ENCODE measurements at regions not wholly inside any gene's neighbourhood (a gene's known extent, or its start where the extent isn't known, plus 50 kb on each side); places are given as distances from the start of the nearest gene placed in this dataset.

DNA sequence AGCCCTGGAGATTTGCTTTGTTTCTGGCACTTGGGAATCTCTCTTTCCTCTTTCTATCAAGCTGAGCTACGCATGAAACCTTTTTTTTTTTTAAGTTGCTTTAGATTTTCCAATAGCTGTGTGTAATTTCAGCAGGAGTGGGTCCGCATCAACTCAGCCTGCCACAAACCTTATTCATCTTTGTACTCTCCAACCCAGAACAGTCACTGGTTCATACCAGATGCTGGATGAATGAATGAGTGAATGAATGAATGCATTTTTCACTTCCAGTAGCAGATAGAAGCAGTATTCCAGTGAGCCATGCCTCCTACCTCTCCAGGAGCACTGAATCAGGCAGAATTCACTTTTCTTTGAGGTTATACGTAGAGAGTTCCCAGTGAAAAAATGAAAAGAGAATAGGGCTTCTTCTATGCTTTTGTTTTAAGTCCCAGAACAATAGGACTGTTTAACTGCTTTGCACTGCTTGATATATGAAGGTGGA, 221.1 kb downstream of the TM9SF2 start:
- Histone ChIP-seq H3K4me3 (ENCODE audit: low read depth, low read length) (no peak overlapping the region), H3K27ac (ENCODE audit: insufficient read depth, low read length, poor library complexity, severe bottlenecking) (no peak overlapping the region), H3K9me3 (ENCODE audit: control insufficient read depth in 2 of 2, low read length in 2 of 2) (no peaks in the 10 kb centered on the region), H3K27me3 (ENCODE audit: control insufficient read depth, insufficient read depth, low read length) (no peaks in the 10 kb centered on the region), H3K36me3 (ENCODE audit: control insufficient read depth, insufficient read depth, low read length) (no peaks in the 10 kb centered on the region), H3K4me1 (ENCODE audit: control insufficient read depth, insufficient read depth, low read length, poor library complexity, severe bottlenecking) (no peaks in the 10 kb centered on the region)
- DNase-seq (no peak), ATAC-seq (ENCODE audit: low read depth in 2 of 2) (no peak)
- Mint-ChIP-seq H3K4me3 (no peak overlapping the region), H3K4me1 (peaks cover 0 to 15% (median 5%) of the 10 kb centered on the region in 4 donors), H3K27ac (peak overlapping the region in 1 of 3 donors; percentile 48), H3K36me3 (peaks cover 10% of the 10 kb centered on the region), H3K9me3 (no peaks in the 10 kb centered on the region), H3K27me3 (no peaks in the 10 kb centered on the region)

DNA sequence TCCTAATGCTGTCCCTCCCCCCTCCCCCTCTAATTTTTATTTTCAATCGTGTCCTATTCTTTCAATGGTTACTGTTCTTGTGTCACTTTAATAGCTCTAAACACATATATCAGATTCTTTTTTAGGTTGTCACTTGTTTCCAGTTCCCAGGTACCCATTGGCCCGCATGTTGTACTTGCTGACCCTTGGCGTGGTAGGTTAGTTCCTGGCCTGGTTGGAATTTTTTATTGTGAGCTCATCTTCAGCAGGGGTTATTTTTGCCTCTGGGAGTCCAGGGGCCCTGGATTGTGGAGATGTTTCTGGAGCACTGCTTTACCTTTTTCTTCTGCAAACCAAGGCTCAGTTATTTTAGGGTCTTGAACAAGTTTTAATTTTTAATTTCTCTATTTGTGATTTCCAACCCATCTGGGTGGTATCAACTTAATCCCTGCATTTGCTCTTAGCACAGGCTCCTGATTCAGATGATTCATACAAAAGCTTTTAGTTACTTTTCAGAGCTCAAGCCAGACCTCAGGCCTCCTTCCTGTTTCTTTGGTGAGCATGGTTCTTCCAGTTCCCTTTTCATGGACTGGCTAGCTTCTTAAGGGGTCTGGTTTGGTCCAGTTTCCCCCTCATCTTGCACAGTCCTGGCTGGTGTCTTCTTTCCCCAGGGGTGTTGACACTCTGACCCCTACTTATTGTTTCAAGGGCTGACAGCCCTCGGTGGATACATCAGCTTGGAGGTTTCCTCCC, 220.5 kb downstream of the TM9SF2 start:
- Histone ChIP-seq H3K36me3 (ENCODE audit: control insufficient read depth, insufficient read depth, low read length) (no peaks in the 10 kb centered on the region), H3K27me3 (ENCODE audit: control insufficient read depth, insufficient read depth, low read length) (no peaks in the 10 kb centered on the region), H3K9me3 (ENCODE audit: control insufficient read depth in 2 of 2, low read length in 2 of 2) (no peaks in the 10 kb centered on the region), H3K27ac (ENCODE audit: insufficient read depth, low read length, poor library complexity, severe bottlenecking) (no peak overlapping the region), H3K4me3 (ENCODE audit: low read depth, low read length) (no peak overlapping the region), H3K4me1 (ENCODE audit: control insufficient read depth, insufficient read depth, low read length, poor library complexity, severe bottlenecking) (no peaks in the 10 kb centered on the region)
- Mint-ChIP-seq H3K9me3 (no peaks in the 10 kb centered on the region), H3K36me3 (peaks cover 10% of the 10 kb centered on the region), H3K4me1 (peaks cover 0 to 15% (median 5%) of the 10 kb centered on the region in 4 donors), H3K4me3 (no peak overlapping the region), H3K27ac (no peak overlapping the region), H3K27me3 (no peaks in the 10 kb centered on the region)
- no peak for DNase-seq
- ATAC-seq (ENCODE audit: low read depth in 2 of 2): no peak

DNA sequence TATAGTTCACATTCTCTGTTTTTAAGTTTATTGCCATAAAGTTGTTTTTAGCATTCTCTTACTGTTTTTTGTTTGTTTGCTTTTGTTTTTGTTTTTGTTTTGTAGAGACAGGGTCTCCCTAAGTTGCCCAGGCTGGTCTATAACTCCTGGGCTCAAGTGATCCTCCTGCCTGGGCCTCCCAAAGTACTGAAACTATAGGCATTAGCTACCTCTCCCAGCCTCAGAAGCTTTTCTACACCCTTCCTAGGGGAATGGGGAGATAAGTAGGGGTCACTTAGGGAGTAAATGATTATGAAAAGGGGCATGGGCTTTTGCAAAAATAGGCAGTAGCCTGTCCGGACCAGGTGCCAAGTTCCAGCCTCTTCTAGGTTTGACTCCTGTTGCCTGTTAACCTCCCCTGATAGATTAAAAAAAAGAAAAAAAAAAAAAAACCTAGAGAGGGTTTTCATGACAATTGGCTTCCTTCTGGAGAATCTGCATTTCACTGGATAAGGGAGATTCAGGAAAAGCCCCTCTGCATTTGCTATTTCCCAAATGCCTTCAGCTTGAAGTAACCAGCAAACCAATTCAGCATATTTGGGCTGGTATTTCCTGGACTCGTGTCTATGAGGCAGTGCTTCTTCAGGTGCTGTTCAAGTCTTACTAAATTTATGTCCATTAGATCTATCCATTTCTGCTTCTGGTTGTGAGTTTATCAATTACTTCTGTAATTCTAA, 216.8 kb downstream of the TM9SF2 start:
- no peaks in the 10 kb centered on the region for H3K9me3 ChIP-seq (ENCODE audit: control insufficient read depth in 2 of 2, low read length in 2 of 2)
- Mint-ChIP-seq H3K4me3 (no peak overlapping the region), H3K27me3 (no peaks in the 10 kb centered on the region), H3K9me3 (no peaks in the 10 kb centered on the region), H3K27ac (no peak overlapping the region), H3K36me3 (peaks cover 3% of the 10 kb centered on the region), H3K4me1 (peaks cover 2 to 11% (median 4%) of the 10 kb centered on the region in 4 donors)
- no peaks in the 10 kb centered on the region for H3K4me1 ChIP-seq (ENCODE audit: control insufficient read depth, insufficient read depth, low read length, poor library complexity, severe bottlenecking)
- no peak for DNase-seq
- H3K4me3 ChIP-seq (ENCODE audit: low read depth, low read length): no peak overlapping the region
- no peaks in the 10 kb centered on the region for H3K27me3 ChIP-seq (ENCODE audit: control insufficient read depth, insufficient read depth, low read length)
- ATAC-seq (ENCODE audit: low read depth in 2 of 2): no peak
- no peak overlapping the region for H3K27ac ChIP-seq (ENCODE audit: insufficient read depth, low read length, poor library complexity, severe bottlenecking)
- H3K36me3 ChIP-seq (ENCODE audit: control insufficient read depth, insufficient read depth, low read length): no peaks in the 10 kb centered on the region

DNA sequence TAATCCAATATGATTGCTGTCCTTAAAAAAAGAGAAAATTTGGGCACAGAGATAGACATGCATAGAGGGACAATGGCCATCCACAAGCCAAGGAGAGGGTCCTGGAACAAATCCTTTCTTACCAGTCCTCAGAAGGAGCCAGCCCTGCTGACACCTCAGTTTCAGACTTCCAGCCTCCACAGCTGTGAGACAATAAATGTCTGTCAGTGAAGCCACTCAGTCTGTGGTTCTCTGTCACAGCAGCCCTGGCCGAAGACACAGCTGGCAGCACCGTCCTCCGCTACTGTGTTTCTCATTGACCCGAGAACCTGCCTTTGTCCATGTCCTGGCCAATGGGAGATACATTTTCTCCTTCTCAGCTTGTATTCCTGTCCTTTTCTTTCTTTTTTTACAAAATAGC, 207.9 kb downstream of the TM9SF2 start:
- no peaks in the 10 kb centered on the region for H3K4me1 ChIP-seq (ENCODE audit: control insufficient read depth, insufficient read depth, low read length, poor library complexity, severe bottlenecking)
- no peaks in the 10 kb centered on the region for H3K36me3 ChIP-seq (ENCODE audit: control insufficient read depth, insufficient read depth, low read length)
- H3K36me3 Mint-ChIP-seq: no peaks in the 10 kb centered on the region

DNA sequence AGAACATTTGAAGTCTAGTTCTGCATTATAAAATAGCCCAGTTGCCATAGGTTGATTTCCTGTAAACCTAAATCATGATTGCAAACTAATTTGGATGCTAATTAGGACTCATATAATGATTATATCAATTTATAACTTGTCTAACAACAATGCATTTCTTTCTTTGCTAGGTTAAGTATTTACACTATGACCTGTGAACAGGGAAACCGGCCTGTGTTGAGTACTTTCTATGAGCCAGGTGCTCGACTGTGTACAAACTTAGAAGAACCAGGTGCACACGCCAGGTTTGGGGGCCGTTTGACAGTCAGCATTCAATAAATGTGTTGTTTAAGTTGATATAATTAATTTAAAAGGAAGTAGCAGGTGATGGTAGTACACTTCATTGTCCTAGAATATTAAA, 203.1 kb downstream of the TM9SF2 start:
- H3K27me3 Mint-ChIP-seq: no peaks in the 10 kb centered on the region
- no peaks in the 10 kb centered on the region for H3K4me1 ChIP-seq (ENCODE audit: control insufficient read depth, insufficient read depth, low read length, poor library complexity, severe bottlenecking)
- H3K27me3 ChIP-seq (ENCODE audit: control insufficient read depth, insufficient read depth, low read length): no peaks in the 10 kb centered on the region
- H3K9me3 ChIP-seq (ENCODE audit: control insufficient read depth in 2 of 2, low read length in 2 of 2): no peaks in the 10 kb centered on the region
- no peaks in the 10 kb centered on the region for H3K9me3 Mint-ChIP-seq
- no peak for DNase-seq
- no peak overlapping the region for H3K4me3 ChIP-seq (ENCODE audit: low read depth, low read length)
- peaks cover 6% of the 10 kb centered on the region for H3K36me3 Mint-ChIP-seq
- peaks cover 6 to 16% (median 10%) of the 10 kb centered on the region in 4 donors for H3K4me1 Mint-ChIP-seq
- no peaks in the 10 kb centered on the region for H3K36me3 ChIP-seq (ENCODE audit: control insufficient read depth, insufficient read depth, low read length)
- H3K27ac ChIP-seq (ENCODE audit: insufficient read depth, low read length, poor library complexity, severe bottlenecking): no peak overlapping the region
- ATAC-seq (ENCODE audit: low read depth in 2 of 2): no peak
- H3K4me3 Mint-ChIP-seq: no peak overlapping the region
- no peak overlapping the region for H3K27ac Mint-ChIP-seq

More for the DNA sequence above, 207.9 kb downstream of the TM9SF2 start:
- Histone ChIP-seq H3K27me3 (ENCODE audit: control insufficient read depth, insufficient read depth, low read length) (no peaks in the 10 kb centered on the region), H3K27ac (ENCODE audit: insufficient read depth, low read length, poor library complexity, severe bottlenecking) (no peak overlapping the region), H3K4me3 (ENCODE audit: low read depth, low read length) (no peak overlapping the region), H3K9me3 (ENCODE audit: control insufficient read depth in 2 of 2, low read length in 2 of 2) (no peaks in the 10 kb centered on the region)
- no peaks in the 10 kb centered on the region for H3K27me3 Mint-ChIP-seq
- ATAC-seq (ENCODE audit: low read depth in 2 of 2) (no peak), DNase-seq (no peak)
- peaks cover 0 to 5% (median under 1%) of the 10 kb centered on the region in 4 donors for H3K4me1 Mint-ChIP-seq
- H3K27ac Mint-ChIP-seq: peak overlapping the region in 2 of 3 donors; percentile 20 to 51
- H3K4me3 Mint-ChIP-seq: no peak overlapping the region
- H3K9me3 Mint-ChIP-seq: no peaks in the 10 kb centered on the region

DNA sequence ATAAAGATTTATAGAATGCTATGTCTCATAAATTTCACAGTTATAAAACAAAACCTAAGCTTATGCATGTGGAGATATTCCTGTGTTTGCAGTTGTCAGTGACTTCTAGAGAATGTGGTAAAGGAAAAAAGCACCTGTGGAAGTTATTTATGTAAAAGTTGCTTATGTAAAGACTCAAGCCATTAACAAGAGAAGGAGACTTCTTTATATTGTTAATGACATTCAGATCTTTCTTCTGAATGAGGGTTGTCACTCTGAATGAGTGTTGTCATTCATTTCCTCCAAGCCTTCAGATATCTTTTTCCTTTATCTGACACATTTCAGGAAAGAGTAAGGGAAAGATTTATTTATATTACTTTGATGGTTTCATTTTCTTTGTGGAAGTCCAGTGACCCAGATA, 202.6 kb downstream of the TM9SF2 start:
- no peaks in the 10 kb centered on the region for H3K9me3 Mint-ChIP-seq
- no peaks in the 10 kb centered on the region for H3K9me3 ChIP-seq (ENCODE audit: control insufficient read depth in 2 of 2, low read length in 2 of 2)
- H3K27me3 Mint-ChIP-seq: no peaks in the 10 kb centered on the region
- H3K4me3 ChIP-seq (ENCODE audit: low read depth, low read length): no peak overlapping the region
- no peak overlapping the region for H3K27ac Mint-ChIP-seq
- DNase-seq (no peak), ATAC-seq (ENCODE audit: low read depth in 2 of 2) (no peak)
- H3K4me1 ChIP-seq (ENCODE audit: control insufficient read depth, insufficient read depth, low read length, poor library complexity, severe bottlenecking): no peaks in the 10 kb centered on the region
- H3K36me3 Mint-ChIP-seq: peaks cover 6% of the 10 kb centered on the region
- peaks cover 6 to 16% (median 10%) of the 10 kb centered on the region in 4 donors for H3K4me1 Mint-ChIP-seq
- H3K27me3 ChIP-seq (ENCODE audit: control insufficient read depth, insufficient read depth, low read length): no peaks in the 10 kb centered on the region
- no peak overlapping the region for H3K27ac ChIP-seq (ENCODE audit: insufficient read depth, low read length, poor library complexity, severe bottlenecking)
- no peak overlapping the region for H3K4me3 Mint-ChIP-seq
- H3K36me3 ChIP-seq (ENCODE audit: control insufficient read depth, insufficient read depth, low read length): no peaks in the 10 kb centered on the region

DNA sequence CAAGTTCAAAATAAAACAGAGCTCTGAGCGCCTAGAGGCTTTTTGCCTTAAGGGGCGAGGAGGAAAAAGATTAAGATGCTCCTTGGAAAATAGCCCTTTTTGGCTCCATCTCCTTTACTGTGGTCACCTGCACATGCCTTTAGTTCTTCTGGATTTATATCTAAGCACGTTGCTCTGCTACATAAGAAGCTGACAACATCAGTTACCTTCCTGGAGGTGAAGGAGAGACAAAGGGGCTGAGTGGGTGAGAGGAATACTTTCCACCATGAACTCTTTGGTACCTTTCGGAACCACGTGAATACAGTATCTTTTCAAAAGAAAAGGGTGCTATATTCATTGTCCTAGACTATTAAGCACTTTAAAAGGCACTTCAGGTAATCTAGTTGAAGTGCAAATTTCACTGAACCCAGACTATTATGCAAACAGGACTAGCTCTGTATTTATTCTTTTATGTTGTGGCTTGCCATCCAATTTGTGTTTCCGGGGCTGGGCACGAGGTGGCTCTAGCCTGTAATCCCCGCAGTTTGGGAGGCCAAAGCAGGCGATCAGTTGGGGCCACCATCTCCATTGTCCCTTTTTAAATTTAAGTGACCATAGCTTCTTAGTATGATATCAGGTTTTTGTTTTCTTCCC, 201.5 kb downstream of the TM9SF2 start:
- H3K36me3 Mint-ChIP-seq: peaks cover 6% of the 10 kb centered on the region
- Histone ChIP-seq H3K27ac (ENCODE audit: insufficient read depth, low read length, poor library complexity, severe bottlenecking) (no peak overlapping the region), H3K9me3 (ENCODE audit: control insufficient read depth in 2 of 2, low read length in 2 of 2) (no peaks in the 10 kb centered on the region), H3K4me3 (ENCODE audit: low read depth, low read length) (no peak overlapping the region), H3K27me3 (ENCODE audit: control insufficient read depth, insufficient read depth, low read length) (no peaks in the 10 kb centered on the region), H3K36me3 (ENCODE audit: control insufficient read depth, insufficient read depth, low read length) (no peaks in the 10 kb centered on the region), H3K4me1 (ENCODE audit: control insufficient read depth, insufficient read depth, low read length, poor library complexity, severe bottlenecking) (no peaks in the 10 kb centered on the region)
- H3K27me3 Mint-ChIP-seq: no peaks in the 10 kb centered on the region
- DNase-seq (no peak), ATAC-seq (ENCODE audit: low read depth in 2 of 2) (no peak)
- no peak overlapping the region for H3K27ac Mint-ChIP-seq
- H3K9me3 Mint-ChIP-seq: no peaks in the 10 kb centered on the region
- peaks cover 6 to 16% (median 10%) of the 10 kb centered on the region in 4 donors for H3K4me1 Mint-ChIP-seq
- no peak overlapping the region for H3K4me3 Mint-ChIP-seq

Data from CD4-positive, CD25-positive, alpha-beta regulatory T cell (primary cell).